Muscle layer of colon (tissue), 2 donors: ENCODE measurements at regions not wholly inside any gene's neighbourhood (a gene's known extent, or its start where the extent isn't known, plus 50 kb on each side); places are given as distances from the start of the nearest gene placed in this dataset.

ENCODE experiments used
- H3K27ac ChIP-seq: one replicate; pipeline ENCODE4 v1.7.0; 2013; ENCODE audit warnings: low read depth, mild to moderate bottlenecking, low read length, moderate library complexity
- H3K27me3 ChIP-seq, 2 donors: one replicate each; pipeline ENCODE4 v1.7.0; 2013; ENCODE audit warnings: low read length in 2 of 2, mild to moderate bottlenecking in 2 of 2; ENCODE audit not compliant: insufficient read depth in 2 of 2, control insufficient read depth in 1 of 2
- H3K36me3 ChIP-seq: one replicate; pipeline ENCODE4 v1.7.0; 2013; ENCODE audit warnings: mild to moderate bottlenecking, low read length; ENCODE audit not compliant: insufficient read depth
- H3K4me1 ChIP-seq: one replicate; pipeline ENCODE4 v1.7.0; 2013; ENCODE audit warnings: mild to moderate bottlenecking, low read length; ENCODE audit not compliant: insufficient read depth
- H3K4me3 ChIP-seq, 2 donors: one replicate each; pipeline ENCODE4 v1.7.0; 2013; ENCODE audit warnings: low read length in 2 of 2, low read depth in 1 of 2, mild to moderate bottlenecking in 1 of 2, moderate library complexity in 1 of 2
- H3K9ac ChIP-seq: one replicate; pipeline ENCODE4 v1.7.0; 2013; ENCODE audit warnings: low read length
- H3K9me3 ChIP-seq: one replicate; pipeline ENCODE4 v1.7.0; 2013; ENCODE audit warnings: mild to moderate bottlenecking, low read length
- donor health status: abdominal sarcoma.
- donor health status: Adenocarcinoma of cecum.

DNA sequence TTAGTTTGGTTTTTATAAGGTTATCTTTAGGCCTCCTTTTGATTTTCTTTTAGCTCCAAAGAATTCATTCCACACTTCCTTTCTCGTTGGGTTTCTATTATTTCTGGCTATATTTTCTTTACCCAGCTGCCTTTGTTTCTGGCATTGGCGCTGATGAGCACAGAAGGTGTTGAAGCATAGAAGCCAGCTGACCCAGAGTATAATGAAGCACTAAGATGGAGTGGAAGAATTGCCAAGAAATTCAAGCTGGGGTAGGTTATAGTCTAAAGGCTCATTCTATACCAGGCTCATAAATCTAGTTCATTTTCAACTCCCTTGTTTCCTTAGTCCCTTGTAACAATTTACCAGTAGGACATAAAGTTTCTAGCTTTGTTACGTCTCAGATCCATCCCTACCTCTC is 169.5 kb downstream of the HRH4 start:
- Histone ChIP-seq H3K4me3 (no peak overlapping the region), H3K27me3 (no peaks in the 10 kb centered on the region), H3K9ac (no peak overlapping the region), H3K4me1 (no peaks in the 10 kb centered on the region), H3K36me3 (no peaks in the 10 kb centered on the region), H3K9me3 (no peaks in the 10 kb centered on the region), H3K27ac (no peak overlapping the region)

DNA sequence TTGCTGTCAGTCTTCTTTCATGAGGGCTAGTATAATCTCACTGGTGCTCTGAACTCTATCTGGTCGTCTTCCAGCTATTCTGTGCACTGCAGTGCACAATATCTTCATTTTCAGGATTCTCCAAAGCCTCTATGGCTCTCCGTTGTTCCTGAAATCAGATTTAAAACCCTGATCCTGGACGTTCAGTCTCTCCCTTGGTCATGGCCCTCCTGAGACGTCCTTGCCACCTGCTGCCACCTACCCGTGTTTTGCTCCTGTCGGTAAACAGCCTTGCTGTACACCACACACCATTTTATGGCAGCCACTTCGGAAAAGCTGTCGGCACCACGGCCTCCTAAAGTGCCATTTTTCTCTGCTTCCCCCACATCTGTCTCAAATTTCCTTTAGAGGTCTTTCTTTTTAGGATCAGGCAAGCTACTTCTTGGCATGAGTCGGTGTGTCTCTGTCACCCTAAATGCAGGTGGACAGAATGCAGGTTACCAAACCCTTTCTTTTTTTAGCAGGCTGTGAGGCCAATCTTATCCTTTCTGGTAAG is 170.0 kb downstream of the HRH4 start:
- H3K9me3 ChIP-seq = no peaks in the 10 kb centered on the region
- H3K36me3 ChIP-seq = no peaks in the 10 kb centered on the region
- no peak overlapping the region for H3K4me3 ChIP-seq
- H3K4me1 ChIP-seq = no peaks in the 10 kb centered on the region
- no peak overlapping the region for H3K27ac ChIP-seq
- no peak overlapping the region for H3K9ac ChIP-seq
- H3K27me3 ChIP-seq = no peaks in the 10 kb centered on the region

DNA sequence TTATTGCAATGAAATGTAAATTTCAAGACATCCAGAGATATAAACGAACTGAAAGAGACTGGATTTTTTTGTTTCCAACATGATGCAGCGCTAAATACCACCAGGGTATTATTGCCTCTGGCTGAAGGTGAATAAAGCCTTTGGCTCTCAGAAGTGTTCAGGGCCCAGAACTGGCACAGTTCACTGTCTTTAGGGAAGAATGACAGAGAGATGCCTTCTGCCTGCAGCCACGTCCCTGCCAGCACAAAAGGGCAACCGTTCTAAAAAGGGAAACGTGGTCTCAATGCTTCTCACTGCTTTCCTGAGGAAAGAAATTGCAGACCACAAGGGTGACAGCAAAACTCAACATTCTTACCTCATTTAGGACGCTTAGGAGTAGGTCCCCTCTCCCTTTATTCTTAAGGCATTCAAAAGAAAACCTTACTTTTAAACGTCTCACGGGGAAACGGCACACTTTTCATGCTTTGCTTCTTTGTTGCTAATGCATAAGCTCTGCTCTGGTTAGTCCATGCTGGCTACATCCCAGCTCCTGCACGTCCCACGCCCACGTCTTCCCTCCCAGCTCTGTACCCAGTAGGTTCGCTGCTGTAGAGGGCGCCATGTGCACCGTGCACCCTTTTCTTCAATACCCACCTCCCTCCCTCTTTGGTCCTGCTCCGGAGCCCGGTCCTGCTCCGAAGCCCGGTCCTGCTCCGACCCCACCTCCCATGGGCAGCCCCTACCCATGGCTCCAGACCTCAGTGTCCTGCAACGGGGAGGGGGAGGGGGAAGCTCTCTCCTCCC is 171.0 kb downstream of the HRH4 start:
- no peaks in the 10 kb centered on the region for H3K4me1 ChIP-seq
- no peak overlapping the region for H3K27ac ChIP-seq
- H3K9me3 ChIP-seq = no peaks in the 10 kb centered on the region
- H3K36me3 ChIP-seq = no peaks in the 10 kb centered on the region
- H3K4me3 ChIP-seq = peak overlapping the region in 1 of 2 donors; percentile 33
- no peak overlapping the region for H3K9ac ChIP-seq
- no peaks in the 10 kb centered on the region for H3K27me3 ChIP-seq

DNA sequence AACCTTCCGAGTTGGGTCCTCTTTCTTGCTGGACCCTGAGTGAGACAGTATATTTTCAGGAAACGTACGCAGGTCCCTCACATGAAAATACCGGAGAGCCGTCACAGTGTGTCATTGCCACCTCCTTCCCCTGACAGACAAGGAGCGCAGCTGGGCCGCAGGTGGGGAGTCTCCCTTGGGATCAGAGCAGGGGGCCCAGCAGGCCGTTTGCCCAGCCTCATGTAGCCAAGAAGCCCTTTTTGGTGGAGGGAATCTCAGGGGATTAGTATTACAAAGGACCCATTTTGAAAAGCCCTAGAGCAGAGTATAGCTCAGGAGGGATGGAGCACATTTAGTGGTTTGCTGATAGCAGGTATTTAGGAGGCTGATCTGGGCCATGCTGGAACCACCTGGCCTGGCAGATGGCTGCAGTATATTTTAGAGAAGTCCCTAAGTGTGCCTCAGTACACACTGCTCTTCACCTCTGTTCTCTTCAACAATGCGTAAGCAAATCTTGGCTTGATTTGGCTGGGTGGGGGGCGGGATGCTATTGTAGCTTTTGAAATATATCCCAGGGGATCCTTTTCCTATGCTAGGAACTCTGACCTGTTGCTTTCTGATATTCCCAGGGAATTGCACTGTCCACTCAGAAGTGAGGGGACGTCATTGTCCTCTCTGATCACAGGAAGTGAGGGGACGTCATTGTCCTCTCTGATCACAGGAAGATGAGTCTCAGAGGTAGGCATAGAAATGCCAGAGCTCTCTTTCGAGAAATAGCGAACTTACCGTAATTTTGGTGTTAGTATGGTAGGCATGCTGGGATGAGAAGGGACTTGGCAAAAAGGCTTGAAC is 171.9 kb downstream of the HRH4 start:
- no peak overlapping the region for H3K9ac ChIP-seq
- no peaks in the 10 kb centered on the region for H3K36me3 ChIP-seq
- H3K4me3 ChIP-seq = no peak overlapping the region
- H3K27ac ChIP-seq = no peak overlapping the region
- no peaks in the 10 kb centered on the region for H3K4me1 ChIP-seq
- no peaks in the 10 kb centered on the region for H3K9me3 ChIP-seq
- H3K27me3 ChIP-seq = no peaks in the 10 kb centered on the region

DNA sequence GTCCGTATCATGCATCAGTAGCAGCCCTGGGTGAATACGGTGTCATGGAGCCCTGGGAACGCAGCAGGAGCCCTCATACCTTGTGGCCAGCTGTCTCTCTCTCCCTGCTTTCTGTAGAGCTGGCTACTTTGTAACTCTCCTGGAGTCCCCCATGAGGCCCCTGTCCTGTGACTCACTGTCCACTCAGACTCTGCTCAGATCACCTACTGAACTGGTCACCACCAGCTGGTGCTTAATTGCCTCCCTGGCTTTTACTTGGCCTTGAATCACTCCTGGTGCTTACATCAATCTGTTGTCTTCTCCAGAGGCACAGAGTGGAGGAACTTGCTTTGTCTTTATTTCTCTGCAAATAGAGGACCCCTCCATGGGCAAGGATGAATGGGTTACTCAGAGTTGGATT is 172.7 kb downstream of the HRH4 start:
- H3K36me3 ChIP-seq = no peaks in the 10 kb centered on the region
- no peak overlapping the region for H3K27ac ChIP-seq
- no peak overlapping the region for H3K9ac ChIP-seq
- H3K9me3 ChIP-seq = no peaks in the 10 kb centered on the region
- no peaks in the 10 kb centered on the region for H3K4me1 ChIP-seq
- no peaks in the 10 kb centered on the region for H3K27me3 ChIP-seq
- H3K4me3 ChIP-seq = no peak overlapping the region

DNA sequence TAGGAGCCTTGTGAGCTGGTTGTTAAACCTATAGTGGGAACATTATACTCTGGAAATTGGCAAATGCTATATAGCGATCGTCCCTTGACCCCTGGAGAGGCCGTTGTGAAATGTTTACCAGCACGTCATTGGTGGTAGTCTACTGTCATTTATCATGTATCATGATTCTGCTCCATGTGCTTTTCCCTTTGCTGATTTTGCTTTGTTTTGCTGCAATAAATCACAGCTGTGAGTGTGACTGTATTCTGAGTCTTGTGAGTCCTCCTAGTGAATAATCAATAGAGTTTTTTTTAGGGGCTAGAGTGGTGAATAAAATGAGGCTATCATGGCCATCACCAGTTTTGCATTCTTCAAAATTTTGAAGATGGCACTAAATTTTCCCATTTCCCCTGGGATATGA is 189.1 kb downstream of the HRH4 start:
- H3K9me3 ChIP-seq = no peaks in the 10 kb centered on the region
- H3K27ac ChIP-seq = no peak overlapping the region
- H3K36me3 ChIP-seq = no peaks in the 10 kb centered on the region
- H3K9ac ChIP-seq = no peak overlapping the region
- no peaks in the 10 kb centered on the region for H3K27me3 ChIP-seq
- no peak overlapping the region for H3K4me3 ChIP-seq
- H3K4me1 ChIP-seq = no peaks in the 10 kb centered on the region

DNA sequence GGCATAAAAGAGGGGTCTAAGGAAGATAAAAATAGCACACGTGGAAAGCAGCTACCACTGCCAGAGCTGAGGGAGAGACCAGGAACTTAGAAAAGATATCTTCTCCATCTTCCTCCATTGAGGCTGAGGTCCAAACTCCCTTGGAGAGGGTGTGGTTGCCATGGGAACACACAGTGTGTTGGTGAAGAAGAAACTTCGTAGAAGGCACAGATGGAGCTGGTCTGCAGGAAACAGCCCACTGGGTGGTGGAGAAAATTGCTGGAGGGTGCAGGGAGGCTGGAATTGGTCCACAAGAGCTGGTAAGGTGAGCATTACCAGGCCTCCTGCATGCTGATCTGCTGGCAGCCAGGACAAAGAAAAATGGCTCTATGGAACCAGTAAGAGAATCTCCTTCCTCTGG is 191.0 kb downstream of the HRH4 start:
- no peak overlapping the region for H3K9ac ChIP-seq
- no peaks in the 10 kb centered on the region for H3K4me1 ChIP-seq
- no peak overlapping the region for H3K27ac ChIP-seq
- H3K27me3 ChIP-seq = no peaks in the 10 kb centered on the region
- no peak overlapping the region for H3K4me3 ChIP-seq
- no peaks in the 10 kb centered on the region for H3K9me3 ChIP-seq
- no peaks in the 10 kb centered on the region for H3K36me3 ChIP-seq

DNA sequence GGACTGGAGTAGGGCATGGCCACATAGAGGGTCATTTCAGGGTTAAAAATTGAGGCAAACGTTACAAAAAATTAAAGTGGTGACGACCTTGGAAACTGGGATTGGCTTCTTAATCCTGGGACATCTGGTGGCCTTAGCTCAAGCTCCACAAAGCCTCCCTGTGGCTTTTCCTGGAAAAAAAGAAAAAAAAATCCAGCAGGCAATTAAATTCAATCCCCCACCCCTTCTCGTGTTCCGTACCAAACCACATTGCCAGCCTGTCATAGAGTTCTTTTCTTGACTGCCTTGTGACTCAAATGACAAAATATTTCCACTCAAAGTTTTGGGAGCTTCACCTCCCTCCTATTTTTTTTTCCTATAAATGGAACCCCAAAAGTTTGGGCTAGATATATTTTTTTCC is 195.6 kb downstream of the HRH4 start:
- Histone ChIP-seq H3K9ac (no peak overlapping the region), H3K9me3 (no peaks in the 10 kb centered on the region), H3K36me3 (no peaks in the 10 kb centered on the region), H3K4me3 (no peak overlapping the region), H3K27me3 (no peaks in the 10 kb centered on the region), H3K27ac (no peak overlapping the region), H3K4me1 (no peaks in the 10 kb centered on the region)

DNA sequence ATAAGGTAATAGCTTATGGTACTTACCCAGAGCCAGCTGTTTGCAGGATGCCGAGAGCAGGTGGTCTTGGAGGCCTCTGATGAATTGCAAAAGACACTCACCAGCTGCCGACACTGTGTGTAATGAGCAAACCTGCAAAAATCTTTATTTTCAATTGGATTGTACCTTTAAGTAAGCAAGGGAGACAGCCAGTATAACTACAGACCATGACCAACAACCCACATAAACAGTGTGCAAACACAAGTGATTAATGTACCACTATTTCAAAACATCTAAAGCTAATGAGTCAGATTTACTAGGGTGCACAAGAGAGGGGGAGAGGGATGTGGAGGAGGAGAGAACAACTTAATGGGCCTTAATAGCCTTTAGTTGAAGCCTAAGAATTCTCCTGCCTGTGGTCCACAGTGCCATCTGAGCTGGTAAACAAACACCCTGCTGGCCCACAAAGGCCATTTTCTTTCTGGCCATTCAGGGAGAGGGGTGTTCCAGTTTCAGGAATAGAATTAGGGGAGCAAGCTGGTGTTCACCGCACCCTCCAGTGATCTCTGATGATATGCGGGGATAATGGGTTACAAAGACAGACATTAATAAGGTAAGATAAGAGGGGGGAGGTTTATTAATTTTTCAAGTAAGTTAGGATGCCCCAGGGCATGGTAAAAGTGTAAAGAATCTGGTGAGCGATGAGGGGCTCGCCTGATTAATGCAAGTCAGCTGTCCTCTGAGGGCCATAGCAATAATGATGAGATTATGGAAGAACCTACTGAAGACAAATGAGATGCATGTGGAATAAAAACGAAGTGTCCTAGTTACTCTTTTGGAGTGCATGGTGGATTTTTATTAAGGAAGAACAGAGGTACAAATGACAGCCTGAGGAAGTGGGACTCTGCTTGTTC is 196.4 kb downstream of the HRH4 start:
- Histone ChIP-seq H3K9me3 (no peaks in the 10 kb centered on the region), H3K9ac (no peak overlapping the region), H3K36me3 (no peaks in the 10 kb centered on the region), H3K4me3 (no peak overlapping the region), H3K27ac (no peak overlapping the region), H3K27me3 (no peaks in the 10 kb centered on the region), H3K4me1 (no peaks in the 10 kb centered on the region)

DNA sequence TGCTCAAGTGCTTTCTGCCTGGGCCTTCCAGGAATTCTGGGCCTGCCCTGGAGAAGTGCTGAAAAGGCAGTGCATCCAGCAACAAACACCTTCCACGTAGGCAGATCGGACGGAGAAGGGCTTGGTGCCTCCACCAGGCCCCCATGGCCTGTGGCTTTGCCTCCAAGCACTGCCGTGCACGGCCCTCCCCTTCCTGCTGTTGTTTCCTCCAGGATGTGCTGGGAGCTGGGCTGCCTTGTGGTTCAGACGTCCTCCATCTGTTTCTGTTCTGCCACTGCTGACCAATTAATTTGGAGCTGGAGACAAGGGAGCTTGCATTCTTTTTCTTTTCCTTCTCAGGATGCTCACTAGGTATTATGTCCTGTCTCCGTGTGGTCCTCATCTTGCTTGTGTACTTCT is 197.0 kb downstream of the HRH4 start:
- no peak overlapping the region for H3K4me3 ChIP-seq
- H3K4me1 ChIP-seq = no peaks in the 10 kb centered on the region
- no peaks in the 10 kb centered on the region for H3K27me3 ChIP-seq
- no peaks in the 10 kb centered on the region for H3K36me3 ChIP-seq
- no peaks in the 10 kb centered on the region for H3K9me3 ChIP-seq
- H3K9ac ChIP-seq = no peak overlapping the region
- H3K27ac ChIP-seq = no peak overlapping the region

DNA sequence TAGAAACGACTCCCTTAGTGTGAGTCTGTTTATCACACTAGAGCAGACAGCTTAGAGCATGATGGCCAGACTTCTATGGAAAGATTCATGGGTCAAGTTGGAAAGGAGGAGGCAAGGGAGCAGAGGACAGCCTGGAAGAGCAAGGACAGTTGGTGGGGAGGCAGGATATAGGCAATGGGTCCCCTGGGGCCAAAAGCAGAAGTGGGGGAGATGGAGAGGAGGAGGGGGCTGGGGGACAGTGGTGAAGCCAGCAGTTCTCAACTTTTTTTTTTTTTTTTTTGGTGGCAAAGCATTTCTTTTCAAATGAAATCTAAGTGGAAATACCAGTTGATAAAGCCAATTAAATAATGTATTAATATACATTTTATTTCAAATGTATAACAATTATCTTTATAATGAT is 197.9 kb downstream of the HRH4 start:
- Histone ChIP-seq H3K4me3 (no peak overlapping the region), H3K9me3 (no peaks in the 10 kb centered on the region), H3K27me3 (no peaks in the 10 kb centered on the region), H3K36me3 (no peaks in the 10 kb centered on the region), H3K9ac (no peak overlapping the region), H3K27ac (no peak overlapping the region), H3K4me1 (no peaks in the 10 kb centered on the region)
